Erythroblast (primary cell): ENCODE measurements at regions not wholly inside any gene's neighbourhood (a gene's known extent, or its start where the extent isn't known, plus 50 kb on each side); places are given as distances from the start of the nearest gene placed in this dataset.

Experiments used
- DNase-seq, 2 experiments: peaks; one replicate each; lab custom pipeline; 2025; lab: John Stamatoyannopoulos, UW
- GATA1 ChIP-seq: IDR thresholded peaks from 2 replicates; pipeline ENCODE4 v1.6.1; 2011; ENCODE audit warnings: low read depth, mild to moderate bottlenecking, control low read depth, low read length, moderate library complexity
- POLR2A ChIP-seq: IDR thresholded peaks from 2 replicates; pipeline ENCODE4 v1.6.1; 2011; ENCODE audit warnings: mild to moderate bottlenecking, low read length

DNA sequence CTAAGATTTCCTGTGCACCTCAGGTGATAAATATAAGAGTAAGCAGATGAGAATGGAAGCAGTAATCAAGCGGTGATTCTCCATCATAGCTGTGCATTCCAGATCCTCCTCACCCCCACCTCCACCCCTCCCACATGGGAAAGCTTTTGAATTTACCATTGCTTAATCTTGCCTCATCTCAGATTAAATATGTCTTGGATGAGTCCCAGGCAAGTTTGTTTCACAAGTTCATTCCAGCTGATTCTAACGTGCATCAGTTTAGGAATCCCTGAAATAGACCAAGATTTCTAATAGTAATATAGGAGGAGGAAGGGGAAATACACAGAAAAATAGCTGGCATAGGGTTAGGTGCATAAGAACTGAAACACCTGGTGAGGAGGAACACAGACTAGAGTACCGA is 396.2 kb upstream of the KIF2B start:
- TF ChIP-seq POLR2A (no peak), GATA1 (no peak)
- no peak for DNase-seq

DNA sequence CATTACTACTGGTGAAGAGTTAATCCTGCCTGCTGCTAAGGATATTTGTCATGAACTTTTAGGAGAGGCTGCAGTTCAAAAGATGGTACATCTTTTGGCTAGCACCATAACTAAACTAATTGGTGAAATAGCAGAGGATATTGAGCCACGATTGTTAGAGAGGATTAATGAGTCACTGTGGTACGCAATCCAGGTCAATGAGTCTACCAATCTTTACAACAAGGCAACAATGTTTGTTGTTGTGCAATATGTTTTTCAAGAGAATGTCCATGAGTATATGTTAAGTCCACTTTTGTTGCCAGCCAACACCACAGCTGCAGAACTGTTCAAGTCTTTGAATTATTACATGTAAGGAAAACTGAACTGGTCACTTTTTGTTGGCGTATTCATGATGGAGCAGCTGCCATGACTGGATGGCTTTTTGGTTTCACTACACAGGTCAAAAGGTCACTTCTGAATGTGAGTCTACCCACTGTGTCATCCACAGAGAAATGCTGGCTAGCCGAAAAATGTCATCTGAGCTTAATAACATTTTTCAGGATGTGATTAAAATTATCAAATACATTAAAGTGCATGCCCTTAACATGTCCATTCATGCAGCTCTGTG is 402.6 kb upstream of the KIF2B start:
- TF ChIP-seq POLR2A (no peak), GATA1 (no peak)
- DNase-seq = no peak

DNA sequence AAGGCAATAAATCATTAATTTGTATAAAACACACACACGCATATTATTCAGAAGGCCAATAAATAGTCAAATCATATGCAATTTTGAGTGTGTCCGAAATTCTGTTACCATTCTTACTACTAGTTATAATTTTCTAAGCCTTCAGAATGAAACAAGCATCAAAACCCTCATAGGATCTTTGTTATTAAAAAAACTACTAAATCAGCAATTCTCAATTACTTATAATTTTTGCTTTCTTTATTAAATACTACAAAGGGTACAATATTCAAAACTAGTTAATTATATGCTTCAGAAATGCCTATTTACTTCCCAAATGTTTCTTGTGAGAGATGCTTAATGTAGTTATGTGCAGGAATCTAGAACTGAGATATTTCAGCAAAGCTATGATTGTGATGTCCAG is 413.1 kb upstream of the KIF2B start:
- no peak for DNase-seq
- TF ChIP-seq GATA1 (no peak), POLR2A (no peak)

DNA sequence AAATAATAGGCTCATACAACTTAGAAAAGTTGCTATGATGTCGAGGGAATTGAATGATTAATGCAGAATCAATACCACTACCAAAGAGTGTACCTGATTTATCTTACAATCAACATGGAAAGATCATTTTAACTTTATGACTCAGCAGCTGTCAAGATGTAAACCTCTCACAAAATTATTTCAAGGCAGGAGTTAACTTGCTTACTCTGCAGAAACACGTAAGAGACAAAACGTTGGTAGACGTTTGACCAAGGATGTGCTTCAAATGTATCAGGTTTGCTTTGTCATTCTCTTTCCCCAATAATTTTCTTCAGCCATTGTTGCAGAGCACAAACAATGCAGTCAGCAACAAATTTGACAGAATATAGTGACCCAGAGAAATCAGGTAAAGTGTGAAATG is 415.8 kb upstream of the KIF2B start:
- no peak for TF ChIP-seq POLR2A
- no peak for TF ChIP-seq GATA1
- DNase-seq = no peak

DNA sequence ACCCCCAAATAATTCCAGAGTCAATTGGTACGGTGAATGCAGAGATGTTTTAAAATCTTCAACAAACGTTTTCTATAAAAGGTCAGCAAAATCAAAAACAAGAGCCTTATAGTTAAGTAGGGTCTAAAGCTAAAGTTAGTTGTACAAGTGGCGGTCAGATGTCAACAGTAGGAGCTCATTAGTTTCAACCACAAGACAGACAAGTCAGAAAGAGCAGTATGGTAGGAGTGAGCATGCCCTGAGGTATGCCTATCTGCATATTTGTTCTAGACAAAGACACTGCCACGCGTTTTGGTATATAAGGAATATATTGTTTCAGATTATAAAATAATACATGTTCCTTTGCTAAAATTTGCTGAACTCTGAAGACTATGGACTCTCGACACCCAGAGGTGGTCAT is 431.5 kb upstream of the KIF2B start:
- TF ChIP-seq GATA1 (no peak), POLR2A (no peak)
- DNase-seq = no peak

DNA sequence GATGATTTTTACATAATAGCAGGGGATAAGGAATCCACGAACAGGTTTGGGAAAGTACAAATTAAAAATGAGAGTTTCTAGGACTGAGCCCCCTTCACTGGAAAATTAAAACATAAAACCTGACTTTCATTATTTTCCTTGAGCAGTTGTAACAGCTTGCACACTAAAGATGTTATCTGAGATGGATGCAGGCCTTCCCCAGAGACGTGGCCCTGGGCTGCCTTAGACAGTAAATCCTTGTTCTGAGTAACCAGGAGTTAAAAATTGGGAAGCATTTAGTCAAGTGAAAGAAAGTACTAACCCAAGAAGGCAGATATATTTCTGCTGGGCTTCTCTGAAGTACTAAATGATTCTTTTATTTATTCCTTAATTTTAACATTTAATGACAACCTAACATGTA is 432.2 kb upstream of the KIF2B start:
- DNase-seq = no peak
- TF ChIP-seq GATA1 (no peak), POLR2A (no peak)

DNA sequence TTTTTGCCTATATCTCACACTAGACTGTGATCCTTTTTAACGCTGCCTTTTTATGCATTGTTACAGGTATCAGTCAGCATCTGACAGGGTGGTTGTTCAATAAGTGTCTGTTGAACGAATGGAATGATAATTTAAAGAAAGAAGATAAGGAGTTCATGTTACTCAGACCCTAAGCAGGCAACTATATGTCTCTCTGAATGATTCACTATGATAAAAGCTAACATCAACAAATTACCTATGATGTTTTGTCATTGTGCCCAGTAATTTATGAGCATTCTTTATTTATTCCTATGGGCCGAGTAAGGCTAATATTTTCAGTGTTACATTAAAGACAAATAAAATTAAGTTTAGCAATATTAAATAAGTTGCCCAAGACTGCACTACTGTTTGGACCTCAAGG is 435.0 kb upstream of the KIF2B start:
- no peak for DNase-seq

DNA sequence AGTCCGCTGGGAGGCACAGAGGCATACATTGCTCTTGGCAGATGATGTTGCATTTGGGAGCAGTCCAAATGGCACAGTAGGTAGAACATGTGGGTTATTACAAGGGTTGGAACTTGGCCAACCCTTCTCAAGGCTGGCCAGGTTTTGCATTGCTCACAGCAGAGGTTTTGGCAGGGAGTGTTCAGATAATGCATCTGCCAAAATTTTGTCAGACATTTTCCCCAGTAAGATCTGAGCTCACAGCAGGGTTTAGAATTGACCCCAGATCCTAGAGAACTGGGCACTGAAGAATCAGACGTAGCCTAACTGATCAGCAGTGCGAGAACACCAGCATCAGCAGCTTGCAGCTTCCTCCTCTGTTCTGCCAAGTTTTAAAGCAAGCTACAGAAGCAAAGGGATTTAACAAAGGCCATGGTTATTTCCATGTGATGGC is 468.8 kb upstream of the KIF2B start:
- DNase-seq = no peak

More for the DNA sequence above, 435.0 kb upstream of the KIF2B start:
- no peak for TF ChIP-seq GATA1

DNA sequence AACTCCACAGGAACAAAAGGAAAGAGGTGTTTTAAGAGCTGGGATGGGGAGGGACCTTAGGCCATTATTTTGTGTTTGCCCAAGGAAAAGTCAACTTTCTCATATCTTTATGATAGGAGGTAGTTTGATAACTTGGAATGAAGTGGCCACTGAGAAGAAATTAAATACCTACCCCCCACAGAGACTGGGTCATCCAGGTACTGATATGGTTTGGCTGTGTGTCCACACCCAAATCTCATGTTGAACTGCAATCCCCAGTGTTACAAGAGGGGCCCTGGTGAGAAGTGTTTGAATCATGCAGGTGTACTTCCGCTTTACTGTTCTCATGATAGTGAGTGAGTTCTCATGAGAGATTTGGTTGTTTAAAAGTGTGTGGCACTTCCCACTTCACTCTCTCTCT is 477.9 kb upstream of the KIF2B start:
- TF ChIP-seq POLR2A (no peak), GATA1 (no peak)
- no peak for DNase-seq

More for the DNA sequence above, 468.8 kb upstream of the KIF2B start:
- TF ChIP-seq POLR2A (no peak), GATA1 (no peak)

DNA sequence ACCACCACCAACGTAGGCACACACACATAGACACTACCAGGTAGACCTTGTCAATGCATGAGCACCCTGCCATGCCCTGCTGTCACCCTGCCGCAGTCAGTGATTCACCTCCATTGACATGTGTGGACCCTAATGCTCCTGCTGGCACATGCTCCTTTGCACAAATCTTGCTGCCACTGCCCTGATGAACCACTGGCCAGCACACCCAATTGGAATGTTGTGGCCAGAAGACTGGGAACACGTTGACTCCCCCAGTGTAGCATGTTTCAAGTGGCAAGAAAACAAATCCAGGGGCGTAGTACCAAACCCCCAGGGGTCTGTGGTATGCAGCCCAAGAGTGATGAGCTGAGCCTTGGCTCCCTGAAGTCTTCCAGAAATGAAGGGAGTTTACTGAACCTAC is 486.4 kb upstream of the KIF2B start:
- no peak for DNase-seq
- TF ChIP-seq POLR2A = no peak
- TF ChIP-seq GATA1 = no peak

DNA sequence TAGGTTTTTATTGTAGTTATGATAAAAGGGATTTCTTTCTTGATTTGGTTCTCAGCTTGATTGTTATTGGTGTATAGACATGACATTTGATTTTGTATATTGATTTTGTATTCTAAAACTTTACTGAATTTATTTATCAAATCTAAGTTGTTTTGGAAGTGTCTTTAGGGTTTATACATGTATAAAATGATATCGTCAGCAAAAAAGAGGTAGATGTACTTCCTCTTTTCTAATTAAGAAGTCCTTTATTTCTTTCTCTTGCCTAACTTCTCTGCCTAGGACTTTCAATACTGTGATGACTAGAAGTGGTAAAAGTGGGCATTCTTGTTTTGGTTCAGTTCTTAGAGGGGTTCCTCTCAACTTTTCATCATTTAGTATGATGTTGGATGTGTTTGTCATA is 487.3 kb upstream of the KIF2B start:
- TF ChIP-seq POLR2A = no peak
- TF ChIP-seq GATA1 = no peak
- no peak for DNase-seq

DNA sequence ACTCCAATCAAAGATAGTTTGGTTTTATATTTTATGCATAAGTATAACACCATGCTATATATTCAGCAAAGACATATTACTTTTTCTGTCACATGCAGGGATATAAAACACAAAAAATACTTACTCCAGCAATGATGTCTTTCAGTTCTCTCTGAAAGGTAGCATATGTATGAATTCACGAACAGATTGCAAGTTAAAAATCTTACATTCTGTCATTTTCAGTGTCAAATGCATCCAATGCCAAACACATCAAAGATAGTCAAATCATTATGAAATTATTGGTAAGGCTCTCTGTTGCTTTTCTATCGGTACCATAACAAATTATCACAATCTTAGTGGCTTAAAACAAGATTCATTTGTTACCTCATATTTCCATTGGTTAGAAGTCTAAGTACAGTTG is 492.0 kb upstream of the KIF2B start:
- no peak for DNase-seq
- TF ChIP-seq GATA1 (no peak), POLR2A (no peak)

DNA sequence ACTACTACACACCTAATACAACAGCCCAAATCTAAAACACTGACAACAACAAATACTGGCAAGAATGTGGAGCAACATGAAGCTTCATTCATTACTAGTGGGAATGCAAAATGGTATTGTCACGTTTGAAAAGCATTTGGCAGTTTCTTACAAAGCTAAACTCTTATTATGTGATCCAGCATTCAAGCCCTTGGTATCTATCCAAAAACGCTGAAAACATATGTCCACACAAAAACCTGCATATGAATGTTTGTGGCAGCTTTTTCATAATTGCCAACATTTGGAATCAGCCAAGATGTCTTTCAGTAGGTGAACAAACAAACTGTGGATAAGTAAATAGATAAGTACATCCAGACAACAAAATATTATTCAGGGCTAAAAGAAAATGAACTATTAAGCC is 501.1 kb upstream of the KIF2B start:
- DNase-seq = no peak
- TF ChIP-seq POLR2A (no peak), GATA1 (no peak)

DNA sequence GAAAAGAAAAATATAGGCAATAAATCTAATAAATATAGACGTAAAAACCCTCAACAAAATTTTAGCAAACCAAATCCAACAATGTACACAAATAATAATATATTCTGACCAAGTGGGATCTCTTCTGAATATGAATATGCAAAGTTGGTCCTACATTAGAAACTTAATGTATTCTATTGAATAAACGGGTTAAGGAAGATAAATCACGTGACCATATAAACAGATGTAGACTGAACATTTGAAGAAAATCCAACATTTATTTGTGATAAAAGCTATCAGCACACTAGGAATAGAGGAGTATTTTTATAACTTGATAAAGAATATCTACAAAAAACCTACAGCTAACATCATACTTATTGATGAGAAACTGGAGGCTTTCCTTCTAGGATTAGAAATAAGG is 502.8 kb upstream of the KIF2B start:
- TF ChIP-seq POLR2A (no peak), GATA1 (no peak)
- DNase-seq = no peak

DNA sequence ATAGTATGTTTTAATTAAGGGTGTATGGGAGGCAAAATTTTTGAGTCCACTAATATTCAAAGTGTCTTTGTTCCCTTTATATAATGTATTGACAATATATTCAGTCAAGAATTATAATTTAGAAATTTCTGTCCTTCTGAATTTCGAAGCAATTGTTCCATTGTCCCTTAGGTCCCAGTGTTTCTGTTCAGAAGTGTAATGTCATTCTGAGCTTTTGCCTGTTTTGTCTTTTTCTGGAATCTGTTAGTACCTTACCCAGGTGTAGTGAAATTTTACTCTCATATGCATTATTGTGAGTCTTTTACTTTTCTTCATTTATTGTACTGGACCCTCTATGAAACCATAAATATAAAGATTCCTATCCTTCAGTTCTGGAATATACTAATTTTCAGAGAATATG is 505.7 kb upstream of the KIF2B start:
- TF ChIP-seq GATA1 (no peak), POLR2A (no peak)
- DNase-seq = no peak

DNA sequence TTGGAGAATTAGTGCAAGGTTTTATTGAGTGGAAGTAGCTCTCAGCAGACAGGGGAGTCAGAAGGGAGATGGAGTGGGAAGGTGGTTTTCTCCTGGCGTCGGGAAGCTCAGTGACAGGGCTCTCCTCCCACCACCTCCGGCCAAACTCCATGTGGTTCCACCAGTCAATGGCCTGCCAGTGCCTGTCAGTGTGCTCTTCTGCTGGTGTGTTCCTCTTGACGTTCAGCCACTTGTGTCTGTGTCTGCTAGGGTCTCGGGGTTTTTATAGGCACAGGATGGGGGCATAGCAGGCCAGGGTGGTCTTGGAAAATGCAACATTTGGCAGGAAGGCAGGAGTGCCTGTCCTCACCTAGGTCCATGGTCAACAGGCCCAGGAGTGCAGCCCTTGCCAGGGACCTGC is 506.7 kb upstream of the KIF2B start:
- DNase-seq = no peak
- TF ChIP-seq POLR2A = no peak
- no peak for TF ChIP-seq GATA1
